GM18507 (cell line): ENCODE measurements at regions not wholly inside any gene's neighbourhood (a gene's known extent, or its start where the extent isn't known, plus 50 kb on each side); places are given as distances from the start of the nearest gene placed in this dataset.

Experiments
- DNase-seq: peaks from one replicate; pipeline ENCODE4 v3.0.0; 2011; ENCODE audit warnings: low read depth; ENCODE audit not compliant: insufficient read length; ENCODE audit errors: extremely low spot score
- FAIRE-seq: peaks from 2 replicates; lab custom pipeline; 2011; peaks lifted over from hg19 to GRCh38; lab: Jason Lieb, UNC

- no peak for DNase-seq
- FAIRE-seq = no peak
These were observed 117.5 kb upstream of the ZNF521 start for GRCh38 chr18:25469489-25469888.

GRCh38 chr18:25467226-25467987, 115.4 kb upstream of the ZNF521 start:
- no peak for FAIRE-seq

GRCh38 chr18:25465152-25465732, 113.3 kb upstream of the ZNF521 start:
- no peak for FAIRE-seq
- DNase-seq = no peak

More at GRCh38 chr18:25467226-25467987, 115.4 kb upstream of the ZNF521 start:
- no peak for DNase-seq

- DNase-seq = no peak
- no peak for FAIRE-seq
These were observed 112.3 kb upstream of the ZNF521 start for GRCh38 chr18:25464227-25464626.

- DNase-seq = no peak
- FAIRE-seq = no peak
These were observed 111.8 kb upstream of the ZNF521 start for GRCh38 chr18:25463726-25464125.

GRCh38 chr18:25459814-25460213, 107.8 kb upstream of the ZNF521 start:
- FAIRE-seq = no peak
- no peak for DNase-seq

GRCh38 chr18:25457601-25458000, 105.6 kb upstream of the ZNF521 start:
- no peak for FAIRE-seq
- DNase-seq = no peak

- FAIRE-seq = no peak
- DNase-seq = no peak
These were observed 105.2 kb upstream of the ZNF521 start for GRCh38 chr18:25457126-25457525.

GRCh38 chr18:25456334-25457010, 104.5 kb upstream of the ZNF521 start:
- FAIRE-seq (no peak), DNase-seq (no peak)

- DNase-seq (no peak), FAIRE-seq (no peak)
These were observed 103.7 kb upstream of the ZNF521 start for GRCh38 chr18:25455646-25456045.

- FAIRE-seq (no peak), DNase-seq (no peak)
These were observed 103.2 kb upstream of the ZNF521 start for GRCh38 chr18:25455159-25455558.

GRCh38 chr18:25454730-25455129, 102.8 kb upstream of the ZNF521 start:
- no peak for FAIRE-seq
- no peak for DNase-seq

GRCh38 chr18:25454270-25454659, 102.3 kb upstream of the ZNF521 start:
- FAIRE-seq (no peak), DNase-seq (no peak)

GRCh38 chr18:25453556-25454269, 101.7 kb upstream of the ZNF521 start:
- DNase-seq (no peak), FAIRE-seq (no peak)

- DNase-seq (no peak), FAIRE-seq (no peak)
These were observed 99.2 kb upstream of the ZNF521 start for GRCh38 chr18:25451077-25451658.

- FAIRE-seq (no peak), DNase-seq (no peak)
These were observed 97.1 kb upstream of the ZNF521 start for GRCh38 chr18:25449046-25449445.

- no peak for FAIRE-seq
- no peak for DNase-seq
These were observed 95.0 kb upstream of the ZNF521 start for GRCh38 chr18:25446972-25447371.

- FAIRE-seq (no peak), DNase-seq (no peak)
These were observed 93.5 kb upstream of the ZNF521 start for GRCh38 chr18:25445430-25445829.

GRCh38 chr18:25443776-25444175, 91.8 kb upstream of the ZNF521 start:
- no peak for DNase-seq
- FAIRE-seq = no peak
